Transverse colon (tissue), 4 donors: ENCODE measurements at regions not wholly inside any gene's neighbourhood (a gene's known extent, or its start where the extent isn't known, plus 50 kb on each side); places are given as distances from the start of the nearest gene placed in this dataset.

ENCODE experiments used
- DNase-seq: peaks from one replicate; pipeline ENCODE4 v3.0.0-alpha.2; 2019
- H3K27ac ChIP-seq, 4 donors: fragments of 200-600 bp; sonication (generic); 2 replicates each; pipeline ENCODE4 v1.5.1; 2016 to 2018; ENCODE audit warnings: inconsistent platforms in 4 of 4
- H3K27me3 ChIP-seq: fragments of 200-600 bp; sonication (generic); 2 replicates; pipeline ENCODE4 v1.5.1; 2017; ENCODE audit warnings: inconsistent platforms
- H3K36me3 ChIP-seq, 4 donors: fragments of 200-600 bp; sonication (generic); 2 replicates each; pipeline ENCODE4 v1.5.1; 2017 to 2019; ENCODE audit warnings: inconsistent platforms in 4 of 4
- H3K4me1 ChIP-seq, 4 donors: fragments of 200-600 bp; sonication (generic); 2 replicates each; pipeline ENCODE4 v1.5.1; 2017 to 2020; ENCODE audit warnings: inconsistent platforms in 4 of 4
- H3K4me3 ChIP-seq, 4 donors: fragments of 200-600 bp; sonication (generic); 1 replicate in 1 of 4; 2 replicates in 3 of 4; pipeline versions ENCODE4 v1.5.1 to v1.6.1; 2017 to 2019; ENCODE audit warnings: inconsistent platforms in 4 of 4
- H3K9me3 ChIP-seq, 2 donors: fragments of 200-600 bp; sonication (generic); 2 replicates each; pipeline ENCODE4 v1.5.1; 2017 to 2019; ENCODE audit warnings: inconsistent platforms in 2 of 2
- EP300 ChIP-seq: sonication (generic); formaldehyde crosslinking; IDR thresholded peaks from one replicate; pipeline ENCODE4 v1.6.1; 2017; ENCODE audit warnings: antibody characterized with exemption, low read depth
- POLR2A ChIP-seq: fragments of 450-650 bp; IDR thresholded peaks from one replicate; pipeline ENCODE4 v1.6.1; 2016; ENCODE audit warnings: antibody characterized with exemption, mild to moderate bottlenecking, moderate library complexity
- POLR2AphosphoS5 ChIP-seq, 3 donors: sonication (generic); formaldehyde crosslinking; IDR thresholded peaks; one replicate each; pipeline ENCODE4 v1.6.1; 2016; ENCODE audit warnings: antibody characterized with exemption in 3 of 3
- WGBS, 2 donors: methylation state at CpG; one replicate each; pipeline ENCODE4 v1.1.5; 2018; ENCODE audit warnings: low coverage in 1 of 2; 5-methylcytosine and 5-hydroxymethylcytosine counted together
- in situ Hi-C, 4 donors: fragments of 200-750 bp; cut with MboI; loops; one replicate each; pipeline versions ENCODE4 v1.15.0 to v1.15.1; 2017; ENCODE audit warnings: low sequenced_read_pairs in 3 of 4, low pct_ligation_motif_present in 1 of 4, low pct_unique_long_range_greater_than_20kb in 1 of 4
- intact Hi-C: fragments of 100-400 bp; cut with DNase I; formaldehyde crosslinking; loops from one replicate; pipeline ENCODE4 v1.15.1; 2023; ENCODE audit warnings: low total_unique reads
- TF ChIP-seq, protein P1 (sequence below), 5 experiments: fragments of 200-600 bp in 3 of 5; fragments of 450-650 bp in 2 of 5; sonication (generic) in 3 of 5; IDR thresholded peaks; 1 replicate in 2 of 5; 2 replicates in 3 of 5; pipeline ENCODE4 v1.5.1; 2016 to 2017; ENCODE audit warnings: antibody characterized with exemption in 5 of 5, inconsistent platforms in 3 of 5, mild to moderate bottlenecking in 2 of 5, moderate library complexity in 1 of 5

GRCh38 chr10:131571346-131571745 lies 259.8 kb upstream of the TCERG1L start:
- Histone ChIP-seq H3K27ac (no peak overlapping the region), H3K4me3 (no peak overlapping the region), H3K9me3 (no peaks in the 10 kb centered on the region), H3K36me3 (no peaks in the 10 kb centered on the region), H3K27me3 (no peaks in the 10 kb centered on the region), H3K4me1 (no peaks in the 10 kb centered on the region)
- TF ChIP-seq POLR2A (no peak), EP300 (no peak), POLR2AphosphoS5 (IDR thresholded peaks at IDR 0.05) (no peak)
- TF ChIP-seq, protein P1, sequence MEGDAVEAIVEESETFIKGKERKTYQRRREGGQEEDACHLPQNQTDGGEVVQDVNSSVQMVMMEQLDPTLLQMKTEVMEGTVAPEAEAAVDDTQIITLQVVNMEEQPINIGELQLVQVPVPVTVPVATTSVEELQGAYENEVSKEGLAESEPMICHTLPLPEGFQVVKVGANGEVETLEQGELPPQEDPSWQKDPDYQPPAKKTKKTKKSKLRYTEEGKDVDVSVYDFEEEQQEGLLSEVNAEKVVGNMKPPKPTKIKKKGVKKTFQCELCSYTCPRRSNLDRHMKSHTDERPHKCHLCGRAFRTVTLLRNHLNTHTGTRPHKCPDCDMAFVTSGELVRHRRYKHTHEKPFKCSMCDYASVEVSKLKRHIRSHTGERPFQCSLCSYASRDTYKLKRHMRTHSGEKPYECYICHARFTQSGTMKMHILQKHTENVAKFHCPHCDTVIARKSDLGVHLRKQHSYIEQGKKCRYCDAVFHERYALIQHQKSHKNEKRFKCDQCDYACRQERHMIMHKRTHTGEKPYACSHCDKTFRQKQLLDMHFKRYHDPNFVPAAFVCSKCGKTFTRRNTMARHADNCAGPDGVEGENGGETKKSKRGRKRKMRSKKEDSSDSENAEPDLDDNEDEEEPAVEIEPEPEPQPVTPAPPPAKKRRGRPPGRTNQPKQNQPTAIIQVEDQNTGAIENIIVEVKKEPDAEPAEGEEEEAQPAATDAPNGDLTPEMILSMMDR (IDR thresholded peaks at IDR 0.05) = no peak
- in situ Hi-C loops (no loop called here), intact Hi-C loops (no loop called here)
- WGBS, 2 donors = 83 to 100% methylated on average over 4 to 11 of the region's 11 CpGs
- DNase-seq = no peak

- H3K27ac ChIP-seq = no peak overlapping the region
- 70 to 83% methylated on average over 2 to 8 of the region's 8 CpGs for WGBS, 2 donors
- no peaks in the 10 kb centered on the region for H3K9me3 ChIP-seq
- intact Hi-C loops = no loop called here
- H3K36me3 ChIP-seq = no peaks in the 10 kb centered on the region
- no peak for TF ChIP-seq EP300
- H3K4me3 ChIP-seq = no peak overlapping the region
- no peak for DNase-seq
- no peaks in the 10 kb centered on the region for H3K27me3 ChIP-seq
- H3K4me1 ChIP-seq = no peaks in the 10 kb centered on the region
- in situ Hi-C loops = no loop called here
Measured at GRCh38 chr10:131571865-131572264, 260.3 kb upstream of the TCERG1L start.

DNA sequence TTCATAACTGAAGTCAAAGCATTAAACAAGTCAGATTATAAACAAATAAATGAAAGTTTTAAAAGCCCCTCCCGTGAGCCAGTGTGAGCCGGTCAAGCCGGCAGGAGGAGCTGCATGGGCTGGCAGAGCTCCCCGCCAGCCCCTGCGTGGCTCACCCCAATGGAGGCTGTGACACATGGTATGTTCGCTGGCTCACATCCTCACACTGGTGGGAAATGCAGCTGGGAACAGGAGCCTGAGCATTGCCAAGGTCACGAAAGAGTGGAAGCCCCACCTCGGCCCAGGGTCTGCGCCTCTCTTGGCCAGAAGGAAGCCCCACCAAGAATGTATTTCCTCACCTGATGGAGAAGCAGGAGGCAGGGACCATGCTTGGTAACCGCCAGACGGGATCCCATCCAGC lies 261.7 kb upstream of the TCERG1L start:
- H3K4me3 ChIP-seq = no peak overlapping the region
- H3K27ac ChIP-seq = no peak overlapping the region
- TF ChIP-seq POLR2AphosphoS5 (IDR thresholded peaks at IDR 0.05) = no peak
- no peak for TF ChIP-seq POLR2A
- no peak for TF ChIP-seq EP300
- TF ChIP-seq, protein P1 (IDR thresholded peaks at IDR 0.05) = no peak
- in situ Hi-C loops (no loop called here), intact Hi-C loops (no loop called here)
- H3K36me3 ChIP-seq = no peaks in the 10 kb centered on the region
- H3K9me3 ChIP-seq = no peaks in the 10 kb centered on the region
- 94% methylated on average over 11 of the region's 11 CpGs; no CpG with 5 or more reads in 1 of the 2 donors for WGBS, 2 donors
- DNase-seq = no peak
- H3K27me3 ChIP-seq = no peaks in the 10 kb centered on the region
- H3K4me1 ChIP-seq = no peaks in the 10 kb centered on the region

DNA sequence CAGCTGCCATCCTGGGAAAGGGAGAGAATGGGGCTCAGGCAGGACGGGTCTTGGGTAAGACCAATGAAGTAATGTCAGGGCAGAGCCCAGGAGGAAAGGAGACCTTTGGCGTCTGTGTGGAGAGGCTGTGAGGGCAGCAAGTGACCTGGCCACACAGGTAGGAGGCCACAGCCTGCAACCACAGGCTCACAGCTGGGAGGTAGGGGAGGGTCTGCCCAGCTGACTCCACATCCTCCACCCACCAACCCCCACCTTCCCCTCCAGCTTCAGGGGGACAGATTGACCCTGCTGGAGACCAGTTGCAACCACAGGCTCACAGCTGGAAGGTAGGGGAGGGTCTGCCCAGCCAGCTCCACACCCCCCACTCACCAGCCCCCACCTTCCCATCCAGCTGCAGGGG lies 262.2 kb upstream of the TCERG1L start:
- no peak for DNase-seq
- no peak for TF ChIP-seq POLR2AphosphoS5 (IDR thresholded peaks at IDR 0.05)
- TF ChIP-seq EP300 = no peak
- TF ChIP-seq POLR2A = no peak
- TF ChIP-seq, protein P1 (IDR thresholded peaks at IDR 0.05) = no peak
- in situ Hi-C loops = no loop called here
- Histone ChIP-seq H3K9me3 (no peaks in the 10 kb centered on the region), H3K4me3 (no peak overlapping the region), H3K27ac (no peak overlapping the region), H3K4me1 (no peaks in the 10 kb centered on the region), H3K27me3 (no peaks in the 10 kb centered on the region), H3K36me3 (no peaks in the 10 kb centered on the region)
- 72 to 80% methylated on average over 1 to 2 of the region's 2 CpGs for WGBS, 2 donors
- intact Hi-C loops = no loop called here

DNA sequence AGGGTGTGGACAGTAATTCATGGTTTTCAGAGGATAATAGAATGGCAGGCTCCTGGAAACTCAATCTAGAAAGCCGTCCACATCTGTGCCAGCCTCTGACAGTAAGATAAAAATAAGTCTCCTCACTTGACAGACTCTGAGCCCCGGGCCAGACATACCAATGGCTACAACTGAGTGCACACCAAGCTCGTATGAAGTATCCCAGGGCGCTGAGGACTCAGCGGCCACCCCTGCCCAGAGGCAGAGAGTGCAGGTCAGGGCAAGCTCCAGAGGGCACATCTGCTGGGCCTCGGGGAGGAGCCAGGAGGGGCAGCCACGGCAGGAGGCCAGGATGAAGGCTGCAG lies 262.8 kb upstream of the TCERG1L start:
- H3K4me3 ChIP-seq = no peak overlapping the region
- in situ Hi-C loops = no loop called here
- intact Hi-C loops = no loop called here
- TF ChIP-seq, protein P1 (IDR thresholded peaks at IDR 0.05) = no peak
- TF ChIP-seq EP300 = no peak
- TF ChIP-seq POLR2A = no peak
- no peak for TF ChIP-seq POLR2AphosphoS5 (IDR thresholded peaks at IDR 0.05)
- H3K27ac ChIP-seq = no peak overlapping the region
- no peaks in the 10 kb centered on the region for H3K36me3 ChIP-seq
- H3K9me3 ChIP-seq = no peaks in the 10 kb centered on the region
- no peak for DNase-seq
- H3K27me3 ChIP-seq = no peaks in the 10 kb centered on the region
- WGBS, 2 donors = 67% methylated on average over 7 of the region's 7 CpGs; no CpG with 5 or more reads in 1 of the 2 donors
- H3K4me1 ChIP-seq = no peaks in the 10 kb centered on the region
